HG03460 (cell line): ENCODE measurements at regions not wholly inside any gene's neighbourhood (a gene's known extent, or its start where the extent isn't known, plus 50 kb on each side); places are given as distances from the start of the nearest gene placed in this dataset.

Experiments used
- ATAC-seq: cut with Tn5 transposase; IDR thresholded peaks from one replicate; pipeline ENCODE4 v1.9.1; 2021; ENCODE audit not compliant: unreplicated experiment

- ATAC-seq = no peak
Measured at GRCh38 chr3:59451800-59452746, 402.2 kb upstream of the CFAP20DC start.

GRCh38 chr3:59450946-59451763 is 401.3 kb upstream of the CFAP20DC start:
- peak; percentile 96 for ATAC-seq

- ATAC-seq = no peak
Measured at GRCh38 chr3:59450437-59450836, 400.6 kb upstream of the CFAP20DC start.

- no peak for ATAC-seq
Measured at GRCh38 chr3:59446775-59447465, 397.1 kb upstream of the CFAP20DC start.

GRCh38 chr3:59444676-59445075 is 394.9 kb upstream of the CFAP20DC start:
- no peak for ATAC-seq

GRCh38 chr3:59444294-59444671 is 394.5 kb upstream of the CFAP20DC start:
- ATAC-seq = no peak

GRCh38 chr3:59443618-59444293 is 393.9 kb upstream of the CFAP20DC start:
- no peak for ATAC-seq

- no peak for ATAC-seq
Measured at GRCh38 chr3:59442046-59442445, 392.2 kb upstream of the CFAP20DC start.

- no peak for ATAC-seq
Measured at GRCh38 chr3:59440285-59441028, 390.6 kb upstream of the CFAP20DC start.

- no peak for ATAC-seq
Measured at GRCh38 chr3:59438492-59438891, 388.7 kb upstream of the CFAP20DC start.

- no peak for ATAC-seq
Measured at GRCh38 chr3:59436164-59436958, 386.5 kb upstream of the CFAP20DC start.

- ATAC-seq = no peak
Measured at GRCh38 chr3:59433546-59433945, 383.7 kb upstream of the CFAP20DC start.

- ATAC-seq = no peak
Measured at GRCh38 chr3:59432665-59433064, 382.8 kb upstream of the CFAP20DC start.

GRCh38 chr3:59430341-59430740 is 380.5 kb upstream of the CFAP20DC start:
- ATAC-seq = no peak

GRCh38 chr3:59429198-59429597 is 379.4 kb upstream of the CFAP20DC start:
- ATAC-seq = no peak

GRCh38 chr3:59426821-59427565 is 377.2 kb upstream of the CFAP20DC start:
- ATAC-seq = no peak

GRCh38 chr3:59425942-59426341 is 376.1 kb upstream of the CFAP20DC start:
- no peak for ATAC-seq

- no peak for ATAC-seq
Measured at GRCh38 chr3:59425371-59425770, 375.5 kb upstream of the CFAP20DC start.
